ENCODE measurements at regions not wholly inside any gene's neighbourhood (a gene's known extent, or its start where the extent isn't known, plus 50 kb on each side); places are given as distances from the start of the nearest gene placed in this dataset.
"Not testable (repeated sequence)": the region's sequence is repeated elsewhere in the genome, so short reads cannot be mapped to it uniquely, and the experiment has no call there.

DNA sequence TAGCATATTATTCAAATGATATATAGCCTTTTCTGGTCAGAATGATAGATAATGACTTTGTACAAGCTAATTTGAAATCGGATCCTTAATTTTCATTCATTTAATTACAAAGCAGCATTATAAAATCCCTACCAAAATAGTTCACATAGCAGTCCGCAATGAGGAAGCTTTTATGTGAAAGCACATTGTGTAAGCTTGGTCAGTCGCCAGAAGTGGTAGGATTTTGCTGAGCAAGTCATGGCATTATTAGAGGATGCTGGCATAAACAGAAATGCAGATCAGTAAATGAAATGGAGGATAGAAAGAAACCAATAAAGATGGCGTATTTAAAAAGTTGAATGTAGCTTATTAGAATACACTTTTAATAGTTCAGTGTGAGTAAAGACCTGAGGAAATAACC, 93.2 kb upstream of the DIAPH2 start:
- intact Hi-C loops (cut with DNase I; ENCODE audit: low total_unique reads), result no loop called here
- Histone ChIP-seq H3K27ac (no peak overlapping the region), H3K36me3 (no peaks in the 10 kb centered on the region), H3K4me3 (no peak overlapping the region), H3K9me3 (peaks cover 0 to 4% (median 0%) of the 10 kb centered on the region in 4 donors), H3K4me1 (no peaks in the 10 kb centered on the region), H3K27me3 (no peaks in the 10 kb centered on the region)
- DNase-seq, result peak in 1 of 2 donors; percentile 33
- TF ChIP-seq POLR2A (IDR thresholded peaks at IDR 0.05) (no peak), POLR2AphosphoS5 (IDR thresholded peaks at IDR 0.05) (no peak), EP300 (IDR thresholded peaks at IDR 0.05) (no peak)
- TF ChIP-seq, protein P1, sequence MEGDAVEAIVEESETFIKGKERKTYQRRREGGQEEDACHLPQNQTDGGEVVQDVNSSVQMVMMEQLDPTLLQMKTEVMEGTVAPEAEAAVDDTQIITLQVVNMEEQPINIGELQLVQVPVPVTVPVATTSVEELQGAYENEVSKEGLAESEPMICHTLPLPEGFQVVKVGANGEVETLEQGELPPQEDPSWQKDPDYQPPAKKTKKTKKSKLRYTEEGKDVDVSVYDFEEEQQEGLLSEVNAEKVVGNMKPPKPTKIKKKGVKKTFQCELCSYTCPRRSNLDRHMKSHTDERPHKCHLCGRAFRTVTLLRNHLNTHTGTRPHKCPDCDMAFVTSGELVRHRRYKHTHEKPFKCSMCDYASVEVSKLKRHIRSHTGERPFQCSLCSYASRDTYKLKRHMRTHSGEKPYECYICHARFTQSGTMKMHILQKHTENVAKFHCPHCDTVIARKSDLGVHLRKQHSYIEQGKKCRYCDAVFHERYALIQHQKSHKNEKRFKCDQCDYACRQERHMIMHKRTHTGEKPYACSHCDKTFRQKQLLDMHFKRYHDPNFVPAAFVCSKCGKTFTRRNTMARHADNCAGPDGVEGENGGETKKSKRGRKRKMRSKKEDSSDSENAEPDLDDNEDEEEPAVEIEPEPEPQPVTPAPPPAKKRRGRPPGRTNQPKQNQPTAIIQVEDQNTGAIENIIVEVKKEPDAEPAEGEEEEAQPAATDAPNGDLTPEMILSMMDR (IDR thresholded peaks at IDR 0.05), result no peak
- WGBS, 5 donors, result 58 to 85% (median 72%) methylated on average over 4 of the region's 4 CpGs

DNA sequence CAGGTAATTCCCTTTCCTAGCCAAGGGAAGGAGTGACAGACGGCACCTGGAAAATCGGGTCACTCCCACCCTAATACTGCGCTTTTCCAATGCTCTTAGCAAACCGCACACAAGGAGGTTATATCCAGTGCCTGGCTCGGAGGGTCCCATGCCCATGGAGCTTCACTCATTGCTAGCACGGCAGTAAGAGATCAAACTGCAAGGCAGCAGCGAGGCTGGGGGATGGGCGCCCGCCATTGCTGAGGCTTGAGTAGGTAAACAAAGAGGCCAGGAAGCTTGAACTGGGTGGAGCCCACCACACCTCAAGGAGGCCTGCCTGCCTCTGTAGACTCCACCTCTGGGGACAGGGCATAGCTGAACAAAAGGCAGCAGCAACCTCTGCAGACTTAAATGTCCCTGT, 86.8 kb upstream of the DIAPH2 start:
- H3K27ac ChIP-seq; H3K36me3 ChIP-seq; intact Hi-C loops (cut with DNase I; ENCODE audit: low total_unique reads); DNase-seq; H3K27me3 ChIP-seq; H3K4me1 ChIP-seq; H3K4me3 ChIP-seq; H3K9me3 ChIP-seq: not testable (repeated sequence)
- 91 to 100% (median 96%) methylated on average over 5 to 9 of the region's 9 CpGs for WGBS, 5 donors

DNA sequence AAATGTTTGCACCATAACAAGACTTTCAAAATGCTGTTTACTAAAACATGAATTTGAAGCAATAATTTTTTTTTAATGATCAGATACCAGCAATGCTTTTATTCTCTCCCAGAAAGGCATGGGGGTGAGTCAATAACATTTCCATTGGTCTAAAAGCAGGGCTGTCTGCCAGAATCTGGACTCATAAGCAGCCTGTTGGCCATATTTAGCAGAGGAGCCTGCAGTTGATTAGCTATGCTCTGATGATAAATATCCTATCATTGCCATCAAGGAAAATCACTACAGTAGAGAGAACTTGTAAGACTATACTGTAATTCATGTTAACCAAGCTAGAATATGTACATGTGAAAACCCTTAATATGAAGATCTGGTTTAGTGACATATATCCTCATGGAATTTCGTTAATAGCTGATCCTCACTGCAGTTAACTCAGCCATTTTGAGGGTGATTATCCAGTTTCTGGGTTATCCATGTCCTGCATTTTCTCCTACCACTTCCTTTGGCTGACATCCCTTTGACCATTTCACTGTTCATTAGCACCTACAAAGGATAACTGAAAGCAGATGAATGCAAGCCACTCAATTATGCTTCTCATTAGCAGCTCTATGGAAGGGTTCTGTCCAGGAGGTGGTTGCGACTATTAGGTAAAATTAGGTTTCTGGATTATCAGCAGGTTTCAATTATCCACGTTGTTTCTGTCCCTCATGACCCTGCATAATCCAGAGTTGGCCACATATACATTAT, 72.9 kb upstream of the DIAPH2 start:
- Histone ChIP-seq H3K9me3 (no peaks in the 10 kb centered on the region), H3K27ac (no peak overlapping the region), H3K4me1 (no peaks in the 10 kb centered on the region), H3K27me3 (no peaks in the 10 kb centered on the region), H3K4me3 (no peak overlapping the region), H3K36me3 (no peaks in the 10 kb centered on the region)
- no peak for TF ChIP-seq POLR2AphosphoS5 (IDR thresholded peaks at IDR 0.05)
- TF ChIP-seq, protein P1 (IDR thresholded peaks at IDR 0.05), result no peak
- no peak for TF ChIP-seq EP300 (IDR thresholded peaks at IDR 0.05)
- TF ChIP-seq POLR2A (IDR thresholded peaks at IDR 0.05), result no peak
- DNase-seq, result peak in 1 of 2 donors; percentile 12
- intact Hi-C loops (cut with DNase I; ENCODE audit: low total_unique reads), result no loop called here
- 37 to 66% (median 49%) methylated on average over 3 of the region's 3 CpGs for WGBS, 5 donors

DNA sequence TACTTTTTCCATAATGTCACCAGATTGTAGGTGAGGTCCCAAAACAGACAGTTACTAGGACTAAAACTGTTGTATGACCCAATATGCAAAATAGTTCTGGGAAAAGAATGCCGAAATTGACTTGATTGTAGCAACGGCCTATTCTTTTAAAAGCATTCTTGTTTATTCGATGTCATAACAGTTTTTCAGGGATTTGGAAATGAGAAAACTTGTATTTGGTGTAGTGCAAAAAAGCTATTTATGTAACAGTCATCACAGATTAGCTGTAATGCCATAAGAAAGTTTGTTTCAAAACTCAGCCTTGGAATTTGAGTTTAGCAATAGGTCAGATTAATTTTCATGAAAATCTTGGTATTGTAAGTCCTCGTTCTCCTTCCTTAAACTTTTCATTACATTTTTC, 69.2 kb upstream of the DIAPH2 start:
- Histone ChIP-seq H3K4me3 (no peak overlapping the region), H3K9me3 (no peaks in the 10 kb centered on the region), H3K36me3 (no peaks in the 10 kb centered on the region), H3K27ac (no peak overlapping the region), H3K27me3 (no peaks in the 10 kb centered on the region), H3K4me1 (no peaks in the 10 kb centered on the region)
- 66 to 81% (median 67%) methylated on average over 4 of the region's 4 CpGs for WGBS, 5 donors
- no peak for TF ChIP-seq POLR2A (IDR thresholded peaks at IDR 0.05)
- peak in 1 of 3 donors; percentile 5 for TF ChIP-seq POLR2AphosphoS5 (IDR thresholded peaks at IDR 0.05)
- intact Hi-C loops (cut with DNase I; ENCODE audit: low total_unique reads), result no loop called here
- DNase-seq, result no peak

DNA sequence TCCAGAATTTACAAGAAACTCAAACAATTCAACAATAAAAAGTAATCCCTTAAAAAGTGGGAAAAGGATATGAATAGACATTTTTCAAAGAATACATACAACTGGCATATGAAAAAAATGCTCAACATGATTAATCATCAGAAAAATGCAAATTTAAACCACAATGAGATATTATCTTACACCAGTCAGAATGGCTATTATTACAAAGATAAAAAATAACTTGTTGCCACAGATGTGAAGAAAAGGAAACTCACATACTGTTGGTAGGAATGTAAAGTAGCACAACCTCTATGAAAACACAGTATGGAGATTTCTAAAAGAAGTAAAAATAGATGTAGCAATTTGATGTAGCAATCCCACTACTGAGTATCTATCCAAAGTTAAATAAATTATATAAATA, 65.1 kb upstream of the DIAPH2 start:
- H3K27me3 ChIP-seq, result peaks cover 0 to 5% (median 0%) of the 10 kb centered on the region in 3 donors
- no peak overlapping the region for H3K4me3 ChIP-seq
- H3K4me1 ChIP-seq, result no peaks in the 10 kb centered on the region
- H3K36me3 ChIP-seq, result no peaks in the 10 kb centered on the region
- H3K9me3 ChIP-seq, result no peaks in the 10 kb centered on the region
- TF ChIP-seq, protein P1 (IDR thresholded peaks at IDR 0.05), result no peak
- no peak for TF ChIP-seq POLR2A (IDR thresholded peaks at IDR 0.05)
- TF ChIP-seq EP300 (IDR thresholded peaks at IDR 0.05), result no peak
- DNase-seq, result no peak
- intact Hi-C loops (cut with DNase I; ENCODE audit: low total_unique reads), result no loop called here
- H3K27ac ChIP-seq, result no peak overlapping the region
